HG03108 (cell line): ENCODE measurements at regions not wholly inside any gene's neighbourhood (a gene's known extent, or its start where the extent isn't known, plus 50 kb on each side); places are given as distances from the start of the nearest gene placed in this dataset.

Experiments used
- ATAC-seq: cut with Tn5 transposase; IDR thresholded peaks from one replicate; pipeline ENCODE4 v1.9.1; 2021; ENCODE audit warnings: moderate library complexity; ENCODE audit not compliant: unreplicated experiment

DNA sequence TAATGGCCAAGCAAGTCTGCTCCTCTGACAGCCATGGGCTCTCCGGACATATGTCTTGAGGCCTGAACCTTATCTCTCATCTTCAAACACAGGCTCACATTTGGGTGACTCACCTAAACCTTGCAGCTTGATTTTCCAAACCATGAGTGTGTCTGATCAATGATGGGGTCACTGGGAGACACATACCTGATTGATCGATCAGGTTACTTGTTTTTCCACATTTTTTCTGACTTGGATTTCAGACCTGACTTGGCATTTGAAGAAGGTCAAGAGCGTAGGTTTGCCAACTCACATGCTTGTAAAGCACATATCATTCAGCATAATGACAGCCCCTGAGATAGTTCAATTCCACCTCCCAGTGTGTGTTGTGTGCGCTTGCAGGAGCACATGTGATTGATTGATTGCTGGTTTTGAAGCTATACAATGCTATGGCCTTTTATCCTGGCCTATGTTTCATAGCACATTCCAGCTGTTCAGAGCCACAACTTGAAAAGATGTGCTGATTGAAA, 116.7 kb upstream of the KIRREL3 start:
- no peak for ATAC-seq

DNA sequence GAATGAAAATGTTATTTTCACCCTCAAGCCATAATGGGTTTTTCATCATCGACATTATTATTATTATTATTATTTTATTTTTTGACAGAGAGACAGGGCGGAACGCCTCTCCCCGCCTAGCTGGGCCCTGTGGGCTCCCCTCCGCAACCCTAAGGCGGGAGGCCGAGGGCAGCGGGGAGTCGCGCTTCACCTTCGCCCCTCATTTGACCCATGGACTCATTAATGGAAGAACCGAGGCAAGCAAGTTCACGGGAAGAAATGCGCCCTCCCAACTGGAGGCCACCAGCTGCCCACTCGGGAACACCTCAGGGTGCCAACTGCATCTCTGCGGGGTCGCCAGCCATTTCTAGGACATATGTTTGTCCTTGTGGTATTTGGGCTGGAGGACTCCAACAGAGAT, 115.3 kb upstream of the KIRREL3 start:
- no peak for ATAC-seq

DNA sequence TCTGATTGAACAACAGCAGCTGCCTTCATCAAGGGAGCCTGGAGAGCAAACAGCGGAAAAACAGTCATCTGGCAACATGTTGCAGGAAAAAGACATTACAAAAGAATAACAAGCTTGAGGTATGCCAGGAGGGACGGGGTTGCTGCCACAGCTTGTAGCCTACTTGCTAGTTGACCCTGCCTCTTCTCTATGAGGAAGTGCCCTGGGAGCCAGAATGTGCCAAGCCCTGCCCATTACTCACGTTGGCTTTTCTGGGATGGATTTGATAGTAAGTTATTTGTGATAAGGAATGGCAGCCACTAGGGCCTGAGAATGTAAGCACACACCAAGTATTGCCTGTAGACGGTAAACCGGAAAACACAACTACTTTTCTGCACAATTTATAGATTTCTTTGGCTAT, 113.5 kb upstream of the KIRREL3 start:
- ATAC-seq, result no peak

DNA sequence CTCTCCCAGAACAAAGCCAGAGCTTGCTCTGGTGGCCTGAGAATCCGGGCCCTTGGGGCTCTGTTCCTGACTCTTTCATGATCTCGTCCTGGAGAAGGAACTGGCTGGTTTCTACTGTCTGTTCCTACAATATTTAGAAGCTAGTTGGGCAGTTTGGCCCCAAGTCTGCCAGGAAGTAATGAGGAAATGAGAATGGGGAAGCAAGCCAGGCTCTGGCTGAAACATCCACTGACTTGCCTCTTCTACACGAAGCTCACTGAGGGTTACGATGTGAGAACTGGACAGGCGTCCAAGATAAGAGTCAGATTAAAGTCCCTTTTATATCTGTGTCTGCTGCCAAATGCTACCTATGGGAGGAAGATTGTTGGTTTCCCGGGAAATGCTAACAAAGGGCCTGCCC, 110.0 kb upstream of the KIRREL3 start:
- no peak for ATAC-seq

DNA sequence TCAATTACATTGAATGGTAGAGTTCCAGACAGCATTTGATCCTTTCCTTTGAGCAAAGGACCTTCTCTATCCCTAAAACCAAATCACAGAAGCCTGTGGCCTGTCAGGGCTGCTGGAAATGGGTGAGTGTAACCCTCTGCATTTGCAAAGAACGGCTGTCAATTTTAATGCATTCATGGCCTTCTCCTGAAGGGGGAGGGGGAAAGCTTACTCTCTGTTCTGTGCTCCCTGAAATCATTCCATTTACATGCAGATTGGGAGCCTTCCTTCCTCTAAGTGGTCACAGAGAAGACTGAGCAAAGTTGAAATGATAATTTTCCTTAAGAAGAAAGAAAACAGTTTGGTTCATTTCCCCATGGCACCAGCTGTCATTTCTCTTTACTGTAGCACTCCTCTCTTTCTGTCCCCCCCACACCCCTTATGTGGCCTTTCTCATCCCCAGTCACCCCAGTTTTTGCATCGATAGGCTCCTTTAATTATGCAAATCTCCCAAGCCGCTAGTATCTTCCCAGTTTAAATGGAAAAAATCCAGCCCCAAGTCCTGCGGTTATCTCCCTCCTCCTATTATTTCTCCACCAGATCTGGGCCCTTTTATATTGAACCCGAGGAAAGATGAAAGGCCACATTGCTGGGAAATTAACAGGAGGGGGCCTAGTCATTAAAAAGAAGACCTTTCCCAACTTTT, 109.4 kb upstream of the KIRREL3 start:
- no peak for ATAC-seq

DNA sequence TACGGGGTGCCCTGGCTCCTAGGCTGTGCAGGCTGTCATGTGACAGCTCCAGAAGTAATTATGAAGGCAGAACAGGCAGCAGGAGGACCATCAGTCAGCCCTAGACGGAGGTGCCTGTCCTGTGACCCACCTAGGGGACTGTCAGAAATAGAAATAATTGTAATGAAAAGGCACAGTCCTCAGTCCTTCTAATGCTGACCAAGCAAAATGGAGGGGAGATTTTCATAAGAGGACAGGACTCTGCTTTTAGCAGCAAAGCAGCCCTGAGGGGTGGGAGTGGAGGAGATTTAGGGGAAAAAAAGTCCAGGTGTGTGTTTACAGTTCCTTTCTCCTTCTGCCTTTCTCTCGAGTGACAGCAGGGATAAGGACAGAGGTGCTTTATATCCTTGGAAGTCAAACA, 108.3 kb upstream of the KIRREL3 start:
- ATAC-seq, result no peak

DNA sequence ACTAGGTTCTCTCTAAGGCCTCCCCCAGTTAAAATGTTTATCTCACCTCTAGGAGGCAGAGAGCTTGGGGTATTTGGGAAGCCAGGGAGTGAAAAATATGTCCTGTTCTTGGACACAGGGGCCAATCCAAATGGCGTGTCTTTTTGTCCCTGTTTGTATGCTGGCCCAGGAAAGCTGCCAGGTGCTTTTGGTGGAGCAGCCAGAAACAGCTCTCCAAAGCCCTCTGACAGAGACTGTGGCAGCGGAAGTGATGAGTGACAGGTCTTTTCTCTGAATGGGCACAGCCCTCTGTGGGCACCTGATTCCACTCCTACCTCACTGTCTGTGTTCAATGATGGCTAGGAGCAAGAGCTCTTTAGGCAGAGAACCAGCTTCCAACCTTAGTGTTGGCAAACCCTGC, 106.4 kb upstream of the KIRREL3 start:
- ATAC-seq, result no peak

DNA sequence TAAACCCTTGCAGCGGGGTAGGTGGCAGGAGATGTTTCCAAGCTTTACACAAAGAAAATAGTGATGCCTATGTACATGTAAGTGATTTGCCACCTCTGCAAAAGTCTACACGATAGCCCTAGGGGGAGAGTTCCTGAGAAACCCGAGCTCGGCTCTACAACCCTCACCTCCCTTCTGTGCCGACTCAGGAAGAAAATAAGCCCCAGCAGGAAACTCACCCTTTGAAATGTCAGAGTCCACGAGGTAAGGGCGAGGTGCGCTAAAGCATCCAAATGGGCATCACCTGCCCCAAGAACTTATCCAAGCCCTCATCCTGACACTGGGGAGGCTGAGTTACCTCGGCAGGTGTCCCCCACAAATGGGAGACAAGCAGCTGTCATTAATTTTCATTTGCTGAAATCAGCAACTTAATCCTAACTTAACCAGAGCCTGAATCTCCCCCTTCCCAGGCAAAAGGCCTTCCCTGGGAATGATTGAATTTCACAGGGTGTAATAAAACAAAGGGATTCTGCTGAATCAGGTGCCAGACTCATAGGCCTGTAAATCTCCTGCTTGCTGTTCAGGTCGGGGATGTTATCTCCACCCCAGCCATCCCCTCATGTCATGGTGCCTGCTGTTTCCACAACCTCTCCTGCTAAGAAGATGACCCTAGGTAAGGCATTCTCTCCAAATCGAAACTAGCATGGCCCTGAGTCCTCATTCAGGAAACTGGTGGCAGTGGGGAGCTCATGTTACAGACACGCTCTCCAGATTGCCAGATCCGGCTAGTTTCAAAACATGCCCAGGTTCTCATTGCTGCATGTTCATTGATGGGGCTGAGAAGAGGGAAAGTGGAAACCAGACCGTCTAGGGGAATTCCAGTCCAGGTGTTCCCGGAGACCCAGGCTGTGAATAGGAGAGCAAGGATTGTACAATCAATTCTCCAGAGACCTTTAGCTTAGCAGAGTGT, 105.3 kb upstream of the KIRREL3 start:
- no peak for ATAC-seq

DNA sequence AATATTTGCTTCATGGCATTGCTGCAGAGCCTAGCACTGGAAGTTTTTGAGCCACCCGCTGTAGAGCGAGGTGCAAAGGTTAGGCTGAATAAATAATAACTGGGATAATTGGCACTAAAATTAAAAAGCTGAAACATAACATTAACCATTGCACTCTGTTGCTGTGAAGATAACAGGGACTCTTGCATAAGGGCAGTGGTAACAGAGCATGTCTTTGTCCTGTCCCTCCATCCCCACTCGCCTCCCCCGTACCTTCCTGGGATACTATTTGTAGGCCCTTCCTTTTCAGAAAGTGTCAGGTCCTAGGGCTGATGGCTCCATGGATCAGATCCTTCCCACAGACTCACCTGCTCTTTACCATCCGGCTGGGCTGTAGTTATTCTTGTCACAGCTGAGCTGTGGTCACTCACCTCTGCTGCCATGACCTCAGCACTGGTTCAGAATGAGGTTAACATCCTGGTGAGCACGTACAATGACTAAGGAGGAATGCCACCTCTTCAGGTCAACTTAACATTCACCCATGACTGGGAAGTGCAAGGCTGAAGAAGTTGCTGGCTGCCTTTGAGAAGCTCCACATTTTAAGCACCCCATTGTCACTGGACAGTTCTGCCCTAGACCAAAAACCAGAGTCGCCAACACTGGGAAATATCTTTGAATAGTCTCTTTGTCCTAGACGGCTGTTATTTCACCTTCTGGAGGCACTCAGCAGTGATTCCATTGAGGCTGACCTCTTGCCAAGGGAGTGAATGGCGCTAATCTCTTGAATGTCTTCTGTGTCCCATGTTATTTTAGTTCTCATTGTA, 103.2 kb upstream of the KIRREL3 start:
- ATAC-seq, result no peak

DNA sequence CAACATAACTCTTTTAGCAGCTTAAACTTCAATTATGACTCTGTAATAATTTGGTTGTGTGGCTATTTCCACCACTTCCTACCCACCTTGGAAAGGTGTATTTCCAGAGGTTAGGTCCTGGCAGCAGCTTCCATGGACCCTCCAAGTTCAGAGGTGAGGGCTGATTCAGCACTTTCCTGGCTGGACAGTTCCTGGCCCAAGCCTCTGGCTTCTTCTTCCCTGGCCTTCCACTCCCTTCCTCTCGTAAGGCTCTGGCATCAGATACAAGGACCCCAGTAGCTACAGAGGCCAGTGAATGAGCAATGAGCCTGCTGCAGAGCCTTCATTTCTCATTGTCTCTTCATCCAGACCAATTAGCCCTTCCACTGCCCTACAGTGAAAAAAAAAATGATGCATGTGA, 98.1 kb upstream of the KIRREL3 start:
- ATAC-seq, result no peak

DNA sequence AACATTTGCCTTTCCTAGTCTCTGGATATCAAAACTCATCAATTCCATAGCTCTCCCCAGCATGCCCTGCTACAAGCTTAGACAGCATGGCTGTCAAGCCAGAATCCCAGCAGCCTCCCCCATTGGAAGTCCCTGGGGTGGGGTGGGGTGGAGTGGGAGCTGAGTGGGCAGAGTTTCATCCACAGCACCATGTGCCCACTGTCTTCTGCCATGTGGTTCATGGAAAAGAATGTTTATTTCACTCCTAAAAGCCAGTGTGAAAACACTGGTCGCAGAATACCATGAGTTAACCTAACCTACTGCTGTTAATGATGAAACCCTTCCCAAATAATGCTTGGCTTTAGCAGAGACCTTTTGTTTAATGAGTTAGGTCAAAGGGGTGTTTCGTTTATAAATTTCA, 80.2 kb upstream of the KIRREL3 start:
- no peak for ATAC-seq

DNA sequence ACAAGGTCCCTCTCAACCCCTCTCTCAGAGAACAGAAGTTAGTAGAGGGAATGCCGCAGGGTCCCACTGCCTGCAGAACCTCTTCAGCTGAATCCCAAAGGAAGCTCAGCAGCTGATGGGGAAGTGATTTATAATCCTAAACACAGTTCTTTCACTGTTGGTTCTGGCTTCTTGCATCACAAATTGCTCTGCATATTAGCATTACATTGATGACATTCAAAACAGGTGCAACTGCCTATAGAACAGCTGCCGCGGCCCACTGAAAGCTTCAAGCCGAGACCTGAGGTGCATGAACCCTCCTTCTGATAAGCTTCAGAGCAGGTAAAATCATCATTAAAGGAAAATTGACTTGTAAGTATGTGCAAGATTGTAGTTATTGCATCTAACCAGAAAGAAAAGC, 75.2 kb upstream of the KIRREL3 start:
- ATAC-seq, result no peak

DNA sequence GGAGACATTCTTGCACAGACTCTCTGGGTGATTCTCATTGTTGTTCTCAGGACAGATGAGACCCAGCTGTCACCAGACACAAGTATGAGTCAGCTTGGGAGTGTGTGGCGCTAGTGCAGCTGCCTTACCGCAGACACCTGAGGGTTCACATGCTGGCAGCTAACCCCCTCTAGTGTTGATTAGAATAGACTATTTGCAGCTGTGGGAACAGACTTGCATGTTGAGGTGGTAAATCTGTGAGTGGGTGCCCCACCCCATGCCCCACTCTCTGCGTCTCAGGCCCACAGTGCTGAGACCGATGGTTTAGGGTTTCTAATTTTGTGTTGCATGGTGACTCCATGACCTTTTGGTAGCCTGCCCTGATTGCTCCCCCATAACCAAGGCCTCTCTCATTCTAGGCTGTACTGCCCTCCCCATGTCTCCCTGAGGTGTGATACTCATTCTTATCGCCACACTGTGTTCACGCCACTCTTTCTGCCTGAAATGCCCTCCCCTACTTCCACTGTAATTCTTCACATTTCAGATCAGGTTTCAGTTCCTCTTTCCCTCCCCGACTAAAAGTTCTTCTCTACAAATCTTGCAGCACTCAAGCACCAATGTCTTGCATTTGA, 73.7 kb upstream of the KIRREL3 start:
- peak; percentile 93 for ATAC-seq

DNA sequence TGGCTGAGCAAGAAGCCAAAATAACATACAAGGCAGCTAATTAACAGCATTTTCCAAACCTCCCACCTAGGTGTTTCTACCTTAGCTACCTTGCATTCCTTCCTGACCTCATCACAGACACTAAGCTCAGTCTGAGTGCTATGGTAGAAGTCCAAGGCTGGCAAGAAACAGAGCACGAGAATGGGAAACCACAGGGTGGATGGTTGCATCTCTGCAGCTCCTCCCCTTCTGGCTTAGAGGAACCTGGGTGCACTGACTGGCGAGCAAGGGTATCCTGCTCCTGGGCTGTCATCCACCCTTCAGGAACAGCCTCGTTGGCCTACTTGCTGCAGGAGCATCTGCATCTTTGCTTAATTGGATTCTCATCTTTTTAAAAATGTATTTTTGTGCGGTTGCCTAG, 73.1 kb upstream of the KIRREL3 start:
- no peak for ATAC-seq

DNA sequence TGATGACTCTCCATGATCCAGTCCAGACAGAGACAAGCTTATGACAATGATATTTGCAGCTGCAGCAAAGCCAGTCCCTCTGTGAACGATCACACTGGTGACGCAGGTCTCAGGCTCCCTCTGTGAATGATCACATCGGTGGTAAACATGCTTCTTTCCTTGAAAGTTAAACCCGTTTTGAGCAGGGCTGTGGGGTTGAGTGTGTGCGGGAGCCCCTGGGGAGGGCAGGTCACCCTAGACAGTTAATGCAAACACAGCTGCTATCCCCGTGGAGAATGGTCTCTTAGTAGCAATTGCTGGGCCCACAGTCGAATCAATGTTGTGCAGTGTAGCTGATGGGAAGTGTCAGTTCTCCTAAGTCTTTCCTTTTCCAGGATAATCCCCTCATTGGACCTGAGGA, 71.0 kb upstream of the KIRREL3 start:
- no peak for ATAC-seq

DNA sequence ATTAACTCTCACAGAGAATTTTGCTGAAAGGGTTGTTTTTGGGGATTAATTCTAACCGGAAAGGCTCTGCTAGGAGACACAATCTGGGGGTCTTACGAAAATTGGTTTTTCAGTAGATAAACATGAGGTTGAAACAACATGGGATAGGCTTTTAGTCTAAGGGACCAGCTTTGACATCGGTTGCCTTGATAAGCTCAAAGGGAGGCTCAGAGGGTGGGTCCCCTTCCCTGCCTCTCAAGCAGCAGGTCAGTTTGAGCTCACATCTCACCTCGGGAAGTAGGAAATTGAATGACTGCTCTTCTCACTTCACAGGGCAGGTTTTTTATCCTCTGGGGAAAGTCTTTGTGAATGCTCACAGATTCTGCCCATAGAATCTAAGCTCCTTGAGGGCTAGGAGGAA, 70.2 kb upstream of the KIRREL3 start:
- no peak for ATAC-seq

DNA sequence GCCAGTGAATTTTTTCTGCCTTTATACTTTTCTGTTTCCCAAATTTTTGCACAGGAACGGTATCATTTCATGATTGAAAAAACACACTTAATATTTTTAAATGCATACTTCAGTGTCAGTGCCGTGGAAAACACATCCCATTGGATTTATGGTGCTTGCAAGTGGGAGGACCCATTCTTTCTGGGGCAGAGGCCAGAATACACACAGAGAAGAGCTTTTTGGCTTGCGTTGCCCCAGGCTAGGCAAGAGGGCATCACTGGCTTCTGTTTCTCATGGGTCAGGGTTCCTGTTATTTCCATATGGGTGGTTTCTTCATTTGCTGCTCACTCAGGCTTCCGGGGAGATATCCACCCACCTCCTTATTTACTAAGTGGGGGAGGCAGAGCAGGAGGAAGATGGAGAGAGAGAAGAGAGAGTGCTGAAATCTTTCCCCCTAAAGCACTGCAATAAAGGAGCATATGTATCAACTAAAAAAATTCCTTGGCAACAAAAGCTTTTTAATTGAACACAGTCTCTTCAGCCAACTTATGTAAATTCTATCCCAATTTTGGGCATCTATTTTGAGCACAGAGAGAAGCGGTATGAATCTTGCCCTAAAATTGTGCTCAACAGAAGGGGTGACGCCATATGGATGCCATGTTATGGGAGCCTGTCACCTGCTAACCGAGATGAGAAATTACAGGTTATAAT, 66.0 kb upstream of the KIRREL3 start:
- no peak for ATAC-seq

DNA sequence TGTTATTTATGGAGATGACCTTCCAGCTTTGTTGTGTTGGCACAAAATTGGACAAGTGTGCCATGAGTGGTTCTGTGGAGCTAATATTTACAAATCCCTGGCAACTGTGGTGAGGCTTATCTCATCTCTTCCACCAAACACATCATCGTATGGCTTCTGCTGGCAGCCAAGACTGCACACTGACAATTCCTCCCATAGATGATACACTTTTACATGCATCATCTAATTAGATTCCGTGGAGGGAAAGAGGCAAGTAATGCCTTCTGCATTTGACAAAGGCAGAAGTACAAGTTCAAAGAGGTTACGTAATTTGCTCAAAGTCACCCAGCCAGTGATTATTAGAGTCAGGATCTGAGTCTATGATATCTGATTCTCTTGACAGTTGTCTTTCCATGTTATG, 62.7 kb upstream of the KIRREL3 start:
- ATAC-seq, result no peak

DNA sequence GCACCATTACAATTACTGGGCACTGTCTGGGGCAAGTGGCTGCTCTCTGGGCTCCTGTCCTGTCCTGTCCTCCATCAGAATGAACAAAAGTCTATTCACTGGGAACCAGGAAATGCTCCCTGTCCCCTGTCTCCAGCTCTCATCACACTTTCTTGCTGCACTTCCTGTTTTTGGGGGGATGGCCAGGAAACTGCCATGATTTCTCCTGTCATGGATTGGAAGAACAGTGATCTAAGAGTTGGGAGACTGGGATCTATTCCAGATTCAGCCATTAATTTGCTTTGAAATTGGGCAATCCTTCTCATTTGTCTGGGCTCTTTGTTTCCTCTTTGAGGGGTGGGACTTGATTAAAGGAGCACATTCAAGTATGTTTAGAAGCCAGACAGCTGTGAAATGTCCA, 61.4 kb upstream of the KIRREL3 start:
- ATAC-seq, result no peak

DNA sequence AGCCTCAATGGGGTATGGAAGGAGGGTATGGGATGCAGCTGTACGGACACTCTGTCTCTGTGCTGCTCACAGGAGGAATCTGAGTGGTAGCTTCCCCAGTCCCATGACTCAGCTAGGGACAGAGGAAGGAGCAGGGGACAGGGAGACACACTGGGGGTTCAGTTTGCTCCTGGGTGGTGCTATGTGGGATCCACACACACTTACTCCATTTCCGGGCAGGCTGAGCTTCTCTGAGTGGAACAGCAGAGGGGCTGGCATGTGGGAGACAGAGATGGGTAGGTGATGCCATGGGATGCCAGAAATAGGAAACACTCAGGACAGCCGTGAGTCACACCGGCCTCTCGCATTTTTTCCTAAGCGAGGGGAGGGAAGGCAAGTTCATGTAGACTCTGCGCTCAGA, 59.2 kb upstream of the KIRREL3 start:
- ATAC-seq, result no peak
